Stimulated activated CD8-positive, alpha-beta memory T cell treated with anti-CD3 and anti-CD28 coated beads, Interleukin-7, amount 100 ng/mL, for 24 hours (primary cell): ENCODE measurements at regions not wholly inside any gene's neighbourhood (a gene's known extent, or its start where the extent isn't known, plus 50 kb on each side); places are given as distances from the start of the nearest gene placed in this dataset.

ENCODE experiments used
- DNase-seq: peaks from one replicate; pipeline ENCODE4 v3.0.0-alpha.2; 2020; ENCODE audit warnings: low read depth

GRCh38 chr4:81667539-81667938 is 195.8 kb upstream of the RASGEF1B start:
- DNase-seq = no peak

DNA sequence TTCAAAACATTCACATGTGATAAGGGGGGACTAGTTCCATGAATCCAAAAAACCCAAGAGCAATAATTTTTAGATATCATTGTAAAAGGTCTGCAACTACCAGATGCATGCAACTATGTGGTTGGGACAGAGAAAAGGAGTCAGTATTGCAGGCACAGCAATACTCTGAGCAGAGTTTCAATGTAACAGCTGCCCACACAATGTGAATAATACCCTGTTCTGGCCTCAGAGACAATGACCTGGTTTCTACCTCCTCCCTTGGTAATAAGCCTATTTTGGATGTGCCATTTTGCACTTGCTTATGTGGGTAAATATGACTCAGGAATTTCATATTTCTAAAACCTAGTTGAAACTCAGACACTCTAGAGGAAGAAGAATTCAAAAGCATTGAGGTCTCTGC is 194.8 kb upstream of the RASGEF1B start:
- no peak for DNase-seq

- DNase-seq = no peak
These were observed 193.9 kb upstream of the RASGEF1B start for GRCh38 chr4:81665649-81666048.

DNA sequence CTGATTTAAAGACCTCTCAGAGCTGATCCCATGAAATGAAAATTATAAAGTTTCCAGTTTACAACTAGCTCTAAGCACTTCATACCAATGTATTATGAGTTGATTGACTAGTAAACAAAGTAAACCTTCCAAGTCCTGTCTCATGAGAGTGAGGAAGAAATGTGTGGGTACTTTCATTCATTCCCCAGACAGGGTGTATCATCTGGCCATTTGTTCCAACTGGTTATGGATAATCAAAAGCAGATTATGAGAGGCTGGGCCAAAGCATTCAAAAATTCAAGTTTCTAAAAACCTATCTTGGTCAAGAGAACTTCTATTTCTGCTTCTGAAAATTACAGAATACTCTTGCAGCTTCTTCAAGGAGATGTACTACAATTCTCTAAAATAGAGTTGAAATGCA is 193.3 kb upstream of the RASGEF1B start:
- no peak for DNase-seq

DNA sequence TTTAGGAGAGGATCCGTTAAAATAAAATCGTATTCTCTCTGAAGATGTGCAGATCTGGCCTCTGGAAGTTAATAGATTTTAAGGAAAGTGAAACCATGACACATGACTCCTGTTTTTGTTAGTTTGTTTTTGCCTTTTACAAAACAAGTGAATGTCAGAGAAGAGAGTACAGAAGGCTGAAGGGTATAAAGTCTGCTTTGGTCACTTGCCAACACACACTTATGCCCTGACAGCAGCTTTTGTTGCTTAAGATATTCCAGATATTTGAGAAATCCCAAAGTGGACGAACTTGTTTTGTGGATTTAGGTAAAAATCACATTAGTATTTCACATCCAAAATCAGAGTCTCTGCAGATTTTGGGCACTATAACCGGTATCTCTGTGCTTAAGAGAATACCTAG is 192.4 kb upstream of the RASGEF1B start:
- no peak for DNase-seq

DNA sequence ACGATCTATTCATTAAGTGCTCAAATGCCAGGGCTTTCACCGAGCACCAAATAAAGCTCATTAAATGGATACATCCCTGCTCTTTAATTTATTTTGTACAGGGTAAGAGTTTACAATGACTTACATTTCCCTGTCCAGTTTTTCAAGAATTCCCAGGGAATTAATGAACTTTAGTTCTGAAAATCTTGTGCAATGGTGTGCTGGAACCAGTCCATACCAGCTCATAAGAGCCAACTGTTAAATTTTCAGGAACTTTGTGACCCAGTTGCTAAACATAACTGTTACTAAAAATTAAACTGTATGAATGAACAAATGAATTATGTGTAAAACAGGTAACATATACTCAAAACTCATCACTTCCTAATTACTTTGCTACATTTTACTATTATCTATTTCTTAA is 191.7 kb upstream of the RASGEF1B start:
- DNase-seq = no peak

DNA sequence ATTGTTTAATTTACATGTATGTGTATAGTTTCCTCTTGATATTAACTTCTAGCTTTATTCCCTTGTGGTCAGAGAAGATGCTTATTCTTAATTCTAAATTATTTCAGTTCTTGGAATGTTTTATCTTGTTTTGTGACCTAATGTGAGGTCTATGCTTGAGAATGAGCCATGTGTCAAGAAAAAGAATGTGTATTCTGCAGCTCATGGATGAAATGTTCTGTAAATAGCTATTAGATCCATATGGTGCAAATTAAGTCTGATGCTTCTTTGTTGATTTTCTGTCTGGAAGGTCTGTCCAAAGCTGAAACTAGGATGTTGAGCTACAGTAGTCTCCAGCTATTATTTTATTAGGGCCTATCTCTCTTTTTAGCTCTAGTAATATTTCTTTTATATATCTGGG is 187.3 kb upstream of the RASGEF1B start:
- DNase-seq = no peak

DNA sequence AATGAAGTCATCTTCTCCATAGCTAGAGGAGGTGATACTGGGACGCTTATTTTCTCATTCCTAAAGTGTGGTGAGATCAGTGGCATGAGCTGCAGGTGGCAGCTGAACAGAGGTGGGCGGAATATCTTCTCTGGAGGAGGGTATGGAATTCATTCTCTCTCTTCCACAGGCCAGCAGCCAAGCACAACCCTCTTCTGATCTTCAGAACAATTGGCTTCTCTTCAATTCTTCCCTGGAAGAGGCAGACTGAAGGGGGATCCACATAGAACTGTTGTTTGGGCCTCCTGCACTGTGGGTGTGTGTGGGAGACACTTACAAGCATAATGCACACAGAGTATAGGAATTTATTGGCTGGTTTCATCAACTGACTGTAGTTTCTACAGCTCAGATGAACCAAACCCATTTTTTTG is 180.4 kb upstream of the RASGEF1B start:
- no peak for DNase-seq

GRCh38 chr4:81651243-81651899 is 179.7 kb upstream of the RASGEF1B start:
- DNase-seq = no peak

DNA sequence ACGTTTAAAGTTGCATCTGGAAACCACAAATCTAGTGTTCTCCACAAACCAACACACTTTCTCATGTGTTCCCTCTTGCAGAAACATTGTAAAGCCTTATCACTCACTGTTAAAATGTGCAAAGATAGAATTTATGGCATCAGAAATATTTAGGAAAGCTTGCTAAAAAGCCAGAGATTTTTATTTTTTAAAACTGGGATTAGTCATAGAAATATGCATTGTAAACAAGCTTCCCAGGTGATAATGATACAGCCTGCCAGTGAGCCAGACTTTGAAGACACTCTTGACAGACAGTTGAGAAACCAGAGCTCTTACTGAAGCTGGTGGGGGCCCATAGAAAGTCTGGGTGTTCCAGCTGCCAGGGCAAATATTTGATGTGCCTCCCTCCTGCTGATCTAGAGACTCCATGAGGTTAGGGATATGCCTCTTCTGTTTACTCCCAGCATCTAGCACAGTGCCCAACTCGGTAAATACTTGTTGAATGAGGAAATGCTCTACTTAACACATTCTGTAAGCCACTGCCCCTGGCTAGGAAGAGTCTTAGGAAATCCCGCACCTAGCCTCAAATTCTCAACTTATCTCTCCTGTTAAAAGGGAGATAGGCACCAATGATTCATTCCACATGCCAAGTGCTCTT is 179.0 kb upstream of the RASGEF1B start:
- DNase-seq = no peak

- no peak for DNase-seq
These were observed 177.0 kb upstream of the RASGEF1B start for GRCh38 chr4:81648576-81649275.

GRCh38 chr4:81647388-81647787 is 175.7 kb upstream of the RASGEF1B start:
- no peak for DNase-seq

DNA sequence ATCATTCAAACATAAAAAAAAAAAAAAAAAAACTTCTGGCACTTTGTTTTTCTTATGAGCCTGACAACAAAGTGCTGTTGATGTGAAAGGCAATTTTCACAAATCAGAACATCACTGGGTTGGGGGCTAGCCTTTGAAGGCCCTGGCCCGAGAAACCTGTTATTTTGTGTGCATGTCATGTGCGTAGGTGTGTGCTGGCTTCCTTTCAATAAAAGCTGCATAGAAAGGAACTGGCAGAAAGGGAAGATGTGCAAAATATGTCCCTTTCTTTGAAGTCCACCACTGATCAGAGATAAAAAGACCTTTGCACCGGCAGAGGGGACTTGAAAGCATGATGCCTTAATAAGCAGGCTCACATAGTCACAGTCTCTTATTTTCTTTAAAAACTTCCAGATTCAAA is 170.8 kb upstream of the RASGEF1B start:
- no peak for DNase-seq

- no peak for DNase-seq
These were observed 167.5 kb upstream of the RASGEF1B start for GRCh38 chr4:81639248-81639647.

- no peak for DNase-seq
These were observed 167.0 kb upstream of the RASGEF1B start for GRCh38 chr4:81638698-81639097.

GRCh38 chr4:81635739-81636138 is 164.0 kb upstream of the RASGEF1B start:
- no peak for DNase-seq

- no peak for DNase-seq
These were observed 163.3 kb upstream of the RASGEF1B start for GRCh38 chr4:81634766-81635549.

GRCh38 chr4:81634165-81634564 is 162.5 kb upstream of the RASGEF1B start:
- no peak for DNase-seq

DNA sequence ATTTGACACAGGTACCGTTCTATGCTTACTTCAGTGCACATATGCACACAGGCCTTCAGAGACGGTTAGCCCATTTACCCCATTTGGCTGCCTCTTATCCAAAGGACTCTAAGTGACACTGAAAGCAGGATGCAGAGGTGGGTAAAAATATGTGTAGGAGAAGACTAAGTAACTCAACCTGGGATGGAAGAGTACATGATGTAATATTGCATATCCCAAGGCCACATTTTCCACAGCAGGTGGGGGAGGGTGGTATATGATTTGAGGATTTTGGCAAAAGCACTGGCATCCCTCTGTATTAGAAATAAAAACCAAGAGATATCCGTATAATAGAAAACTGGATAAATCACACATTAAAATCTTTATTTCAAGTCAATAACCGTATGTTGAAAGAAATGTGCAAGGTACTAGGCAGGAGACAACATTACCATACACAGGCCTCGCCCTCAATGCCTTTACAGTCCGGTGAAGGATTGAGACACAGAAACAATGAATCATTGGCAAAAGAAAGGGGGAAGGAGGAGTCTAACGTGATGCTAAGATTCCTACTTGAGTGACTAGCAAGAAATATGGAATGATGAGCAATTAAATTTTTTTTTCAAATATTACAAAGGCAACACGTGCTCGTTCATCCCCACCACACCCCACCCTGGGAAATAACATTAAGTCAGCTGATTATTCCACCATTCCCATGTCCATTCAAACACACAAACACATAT is 161.0 kb upstream of the RASGEF1B start:
- no peak for DNase-seq

DNA sequence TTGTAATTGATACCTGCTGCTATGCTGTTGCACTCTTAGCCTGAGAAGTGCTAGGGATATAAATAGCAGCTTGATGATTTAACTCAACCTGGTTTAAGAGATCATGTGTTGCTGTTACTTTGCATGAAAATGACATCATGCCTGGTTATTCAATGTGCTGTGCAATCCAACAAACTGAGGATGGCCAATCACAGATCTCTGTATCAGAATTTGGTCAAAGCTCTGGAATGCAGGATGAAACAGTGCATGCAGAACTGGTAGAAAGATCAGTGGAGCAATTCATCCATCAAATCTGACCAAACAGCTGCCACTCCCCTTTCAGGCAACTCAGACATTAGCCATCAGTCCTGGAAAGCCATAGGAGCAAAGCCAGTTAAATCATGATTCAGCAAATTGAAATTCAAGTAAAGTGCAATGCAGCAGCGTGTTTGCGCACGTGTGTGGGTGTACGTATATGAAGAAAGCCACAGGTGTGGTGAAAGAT is 160.3 kb upstream of the RASGEF1B start:
- no peak for DNase-seq

DNA sequence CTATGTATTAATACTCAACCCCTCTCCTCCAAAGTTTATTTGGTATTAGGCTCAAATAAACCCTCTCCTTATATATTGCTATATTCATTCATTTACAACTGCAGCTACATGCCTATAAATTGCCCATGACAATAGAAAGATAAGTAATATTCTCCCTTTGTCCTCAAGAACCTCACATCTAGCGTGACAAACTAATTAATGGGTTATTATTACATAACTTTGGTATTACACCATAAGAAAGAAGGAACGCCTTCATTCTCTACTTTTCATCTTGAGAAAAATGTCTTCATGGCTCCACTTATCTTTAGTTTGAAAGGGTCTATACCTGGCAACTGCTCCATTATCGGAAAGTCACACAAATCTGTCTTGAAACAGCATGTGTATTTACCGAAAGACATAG is 157.7 kb upstream of the RASGEF1B start:
- DNase-seq = no peak

DNA sequence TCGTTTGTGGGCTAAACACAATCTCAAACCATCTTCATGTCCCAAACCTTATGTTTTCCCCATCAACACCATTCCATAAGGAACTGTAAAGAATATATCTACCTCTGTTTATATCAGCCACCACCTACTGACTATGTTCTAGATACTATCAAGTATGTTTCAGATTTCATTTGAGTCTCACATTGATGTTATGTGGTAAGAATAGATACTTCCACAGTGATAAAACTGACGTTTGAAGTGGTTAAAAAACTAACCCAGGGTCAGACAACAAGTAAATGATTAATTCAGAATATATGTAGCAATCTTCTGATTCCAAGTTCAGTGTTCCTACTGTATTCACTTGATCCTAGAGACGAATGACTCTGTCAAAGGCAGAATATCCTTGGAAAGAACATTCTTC is 156.8 kb upstream of the RASGEF1B start:
- DNase-seq = no peak
